Mucosa of rectum (tissue), 2 donors: ENCODE measurements at regions not wholly inside any gene's neighbourhood (a gene's known extent, or its start where the extent isn't known, plus 50 kb on each side); places are given as distances from the start of the nearest gene placed in this dataset.
"Not testable (repeated sequence)": the region's sequence is repeated elsewhere in the genome, so short reads cannot be mapped to it uniquely, and the experiment has no call there.

ENCODE experiments used
- H3K27ac ChIP-seq, 2 donors: one replicate each; pipeline ENCODE4 v1.7.0; 2013; ENCODE audit warnings: inconsistent platforms in 2 of 2, low read depth in 2 of 2, low read length in 2 of 2
- H3K27me3 ChIP-seq, 2 donors: one replicate each; pipeline ENCODE4 v1.7.0; 2013; ENCODE audit warnings: low read length in 2 of 2; ENCODE audit not compliant: control insufficient read depth in 2 of 2, insufficient read depth in 2 of 2
- H3K36me3 ChIP-seq, 2 donors: one replicate each; pipeline ENCODE4 v1.7.0; 2013; ENCODE audit warnings: low read length in 2 of 2; ENCODE audit not compliant: control insufficient read depth in 2 of 2, insufficient read depth in 2 of 2
- H3K4me1 ChIP-seq, 2 donors: one replicate each; pipeline ENCODE4 v1.7.0; 2013; ENCODE audit warnings: low read length in 2 of 2, mild to moderate bottlenecking in 1 of 2; ENCODE audit not compliant: control insufficient read depth in 2 of 2, insufficient read depth in 2 of 2
- H3K4me3 ChIP-seq, 2 donors: one replicate each; pipeline ENCODE4 v1.7.0; 2013; ENCODE audit warnings: low read length in 2 of 2
- H3K9ac ChIP-seq, 2 donors: one replicate each; pipeline ENCODE4 v1.7.0; 2013; ENCODE audit warnings: low read length in 2 of 2, low read depth in 1 of 2, mild to moderate bottlenecking in 1 of 2
- H3K9me3 ChIP-seq, 2 donors: one replicate each; pipeline ENCODE4 v1.7.0; 2013; ENCODE audit warnings: low read length in 2 of 2; ENCODE audit not compliant: control insufficient read depth in 2 of 2
- donor health status: healthy.
- donor health status: Normal muscosa, but diverticular disease.

DNA sequence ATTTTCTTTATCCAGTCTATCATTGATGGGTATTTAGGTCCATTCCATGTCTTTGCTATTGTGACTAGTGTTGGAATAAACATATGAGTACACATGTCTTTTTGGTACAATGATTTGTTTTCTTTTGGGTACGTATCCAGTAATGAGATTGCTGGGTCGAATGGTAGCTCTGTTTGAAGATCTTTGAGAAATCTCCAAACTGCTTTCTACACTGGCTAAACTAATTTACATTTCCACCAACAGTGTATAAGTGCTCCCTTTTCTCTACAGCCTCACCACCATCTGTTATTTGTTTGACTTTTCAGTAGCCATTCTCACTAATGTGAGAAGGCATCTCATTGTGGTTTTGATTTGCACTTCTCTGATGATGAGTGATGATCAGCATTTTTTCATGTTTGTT, 103.7 kb downstream of the GOSR1 start:
- Histone ChIP-seq H3K27me3 (no peaks in the 10 kb centered on the region), H3K4me1 (no peaks in the 10 kb centered on the region), H3K4me3 (no peak overlapping the region), H3K9me3 (no peaks in the 10 kb centered on the region), H3K36me3 (no peaks in the 10 kb centered on the region), H3K27ac (no peak overlapping the region), H3K9ac (no peak overlapping the region)

GRCh38 chr17:30579610-30580315, 102.6 kb downstream of the GOSR1 start:
- H3K4me3 ChIP-seq: no peak overlapping the region
- no peak overlapping the region for H3K27ac ChIP-seq
- no peaks in the 10 kb centered on the region for H3K27me3 ChIP-seq
- H3K4me1 ChIP-seq: no peaks in the 10 kb centered on the region
- H3K36me3 ChIP-seq: no peaks in the 10 kb centered on the region
- no peak overlapping the region for H3K9ac ChIP-seq
- no peaks in the 10 kb centered on the region for H3K9me3 ChIP-seq

DNA sequence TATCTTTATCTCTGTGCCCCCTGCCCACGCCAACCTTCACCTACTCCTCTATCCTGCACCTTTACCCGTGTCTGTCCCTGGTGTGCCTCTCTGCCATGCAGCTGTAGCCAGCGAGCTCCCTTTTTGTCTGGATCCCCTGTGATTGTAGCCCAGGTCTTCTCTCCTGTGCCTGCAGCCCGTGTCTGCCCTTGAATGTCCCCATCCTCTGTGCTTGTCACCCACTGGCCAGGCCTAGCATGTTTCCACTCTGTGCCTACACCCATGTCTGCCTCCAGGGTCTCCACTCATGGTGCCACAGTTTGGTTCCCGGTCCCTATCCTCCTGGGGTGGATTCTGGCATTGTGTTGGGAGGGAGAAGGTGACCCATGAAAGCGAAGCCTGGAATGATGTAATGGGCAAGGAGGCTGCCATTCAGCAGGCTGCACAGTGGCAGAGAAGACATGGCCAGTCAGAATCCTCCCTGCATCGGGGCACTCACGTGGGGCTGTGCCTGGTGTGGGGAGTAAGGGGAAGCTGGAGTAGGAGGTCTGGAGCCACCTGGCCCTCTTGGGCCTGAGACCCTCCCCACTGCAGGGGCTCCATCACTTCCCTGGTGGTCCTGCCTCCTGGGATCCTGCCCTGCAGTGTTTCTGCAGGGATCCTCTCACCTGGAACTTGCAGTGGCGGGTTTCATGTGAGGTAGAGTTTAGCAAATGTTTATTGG, 101.0 kb downstream of the GOSR1 start:
- not testable (repeated sequence) for H3K9me3 ChIP-seq, H3K36me3 ChIP-seq, H3K27me3 ChIP-seq, H3K27ac ChIP-seq, H3K4me1 ChIP-seq, H3K4me3 ChIP-seq, H3K9ac ChIP-seq
